ENCODE measurements at regions not wholly inside any gene's neighbourhood (a gene's known extent, or its start where the extent isn't known, plus 50 kb on each side); places are given as distances from the start of the nearest gene placed in this dataset.

GRCh38 chr13:61358599-61358998 is 57.0 kb downstream of the PCDH20 start:
- no peak for DNase-seq (ENCODE audit: low spot score in 2 of 2)
- H3K4me3 ChIP-seq = no peak overlapping the region
- H3K27ac ChIP-seq = no peak overlapping the region
- H3K27me3 ChIP-seq = no peaks in the 10 kb centered on the region
- intact Hi-C loops (cut with DNase I; ENCODE audit: low total_unique reads) = no loop called here
- no peaks in the 10 kb centered on the region for H3K36me3 ChIP-seq
- H3K4me1 ChIP-seq = no peaks in the 10 kb centered on the region
- H3K9me3 ChIP-seq = no peaks in the 10 kb centered on the region
- TF ChIP-seq POLR2AphosphoS5 (IDR thresholded peaks at IDR 0.05) = no peak
- no peak for TF ChIP-seq POLR2A (IDR thresholded peaks at IDR 0.05)
- TF ChIP-seq CTCF (IDR thresholded peaks at IDR 0.05) = no peak

GRCh38 chr13:61350341-61350740 is 65.3 kb downstream of the PCDH20 start:
- no peak for DNase-seq (ENCODE audit: low spot score in 2 of 2)
- Histone ChIP-seq H3K4me3 (no peak overlapping the region), H3K27me3 (no peaks in the 10 kb centered on the region), H3K36me3 (no peaks in the 10 kb centered on the region), H3K9me3 (no peaks in the 10 kb centered on the region), H3K27ac (no peak overlapping the region), H3K4me1 (no peaks in the 10 kb centered on the region)
- intact Hi-C loops (cut with DNase I; ENCODE audit: low total_unique reads) = no loop called here
- TF ChIP-seq POLR2AphosphoS5 (IDR thresholded peaks at IDR 0.05) (no peak), CTCF (IDR thresholded peaks at IDR 0.05) (no peak), POLR2A (IDR thresholded peaks at IDR 0.05) (no peak)

GRCh38 chr13:61339054-61339621 is 76.5 kb downstream of the PCDH20 start:
- intact Hi-C loops (cut with DNase I; ENCODE audit: low total_unique reads) = no loop called here
- peaks cover 0 to 3% of the 10 kb centered on the region in 2 donors for H3K9me3 ChIP-seq
- DNase-seq (ENCODE audit: low spot score in 2 of 2) = no peak
- H3K4me3 ChIP-seq = no peak overlapping the region
- TF ChIP-seq POLR2AphosphoS5 (IDR thresholded peaks at IDR 0.05) (no peak), CTCF (IDR thresholded peaks at IDR 0.05) (no peak), POLR2A (IDR thresholded peaks at IDR 0.05) (no peak)
- no peaks in the 10 kb centered on the region for H3K27me3 ChIP-seq
- no peaks in the 10 kb centered on the region for H3K4me1 ChIP-seq
- H3K27ac ChIP-seq = no peak overlapping the region
- no peaks in the 10 kb centered on the region for H3K36me3 ChIP-seq

- no peaks in the 10 kb centered on the region for H3K36me3 ChIP-seq
- H3K27ac ChIP-seq = no peak overlapping the region
- H3K9me3 ChIP-seq = no peaks in the 10 kb centered on the region
- TF ChIP-seq POLR2AphosphoS5 (IDR thresholded peaks at IDR 0.05) (no peak), CTCF (IDR thresholded peaks at IDR 0.05) (no peak), POLR2A (IDR thresholded peaks at IDR 0.05) (no peak)
- DNase-seq (ENCODE audit: low spot score in 2 of 2) = no peak
- H3K4me3 ChIP-seq = no peak overlapping the region
- H3K4me1 ChIP-seq = no peaks in the 10 kb centered on the region
- intact Hi-C loops (cut with DNase I; ENCODE audit: low total_unique reads) = no loop called here
- H3K27me3 ChIP-seq = no peaks in the 10 kb centered on the region
Observed at GRCh38 chr13:61316647-61317046, 99.0 kb downstream of the PCDH20 start.

GRCh38 chr13:61294467-61295191 is 121.0 kb downstream of the PCDH20 start:
- no peak for DNase-seq (ENCODE audit: low spot score in 2 of 2)
- no peak overlapping the region for H3K4me3 ChIP-seq
- no peak overlapping the region for H3K27ac ChIP-seq
- intact Hi-C loops (cut with DNase I; ENCODE audit: low total_unique reads) = no loop called here
- no peak for TF ChIP-seq POLR2AphosphoS5 (IDR thresholded peaks at IDR 0.05)
- no peak for TF ChIP-seq POLR2A (IDR thresholded peaks at IDR 0.05)
- no peak for TF ChIP-seq CTCF (IDR thresholded peaks at IDR 0.05)
- peaks cover 0 to 4% of the 10 kb centered on the region in 2 donors for H3K9me3 ChIP-seq
- no peaks in the 10 kb centered on the region for H3K36me3 ChIP-seq
- H3K27me3 ChIP-seq = no peaks in the 10 kb centered on the region
- no peaks in the 10 kb centered on the region for H3K4me1 ChIP-seq

All from breast epithelium (tissue), 4 donors.